GM20000 (cell line): ENCODE measurements at regions not wholly inside any gene's neighbourhood (a gene's known extent, or its start where the extent isn't known, plus 50 kb on each side); places are given as distances from the start of the nearest gene placed in this dataset.

Source experiments
- DNase-seq: peaks from one replicate; pipeline ENCODE4 v3.0.0; 2012; ENCODE audit warnings: low spot score
- TF ChIP-seq, protein P1 (sequence below): IDR thresholded peaks from 2 replicates; pipeline ENCODE4 v1.5.1; 2012; ENCODE audit warnings: mild to moderate bottlenecking, control low read depth; ENCODE audit errors: extremely low read depth, missing control alignments

- DNase-seq, result no peak
- TF ChIP-seq, protein P1, sequence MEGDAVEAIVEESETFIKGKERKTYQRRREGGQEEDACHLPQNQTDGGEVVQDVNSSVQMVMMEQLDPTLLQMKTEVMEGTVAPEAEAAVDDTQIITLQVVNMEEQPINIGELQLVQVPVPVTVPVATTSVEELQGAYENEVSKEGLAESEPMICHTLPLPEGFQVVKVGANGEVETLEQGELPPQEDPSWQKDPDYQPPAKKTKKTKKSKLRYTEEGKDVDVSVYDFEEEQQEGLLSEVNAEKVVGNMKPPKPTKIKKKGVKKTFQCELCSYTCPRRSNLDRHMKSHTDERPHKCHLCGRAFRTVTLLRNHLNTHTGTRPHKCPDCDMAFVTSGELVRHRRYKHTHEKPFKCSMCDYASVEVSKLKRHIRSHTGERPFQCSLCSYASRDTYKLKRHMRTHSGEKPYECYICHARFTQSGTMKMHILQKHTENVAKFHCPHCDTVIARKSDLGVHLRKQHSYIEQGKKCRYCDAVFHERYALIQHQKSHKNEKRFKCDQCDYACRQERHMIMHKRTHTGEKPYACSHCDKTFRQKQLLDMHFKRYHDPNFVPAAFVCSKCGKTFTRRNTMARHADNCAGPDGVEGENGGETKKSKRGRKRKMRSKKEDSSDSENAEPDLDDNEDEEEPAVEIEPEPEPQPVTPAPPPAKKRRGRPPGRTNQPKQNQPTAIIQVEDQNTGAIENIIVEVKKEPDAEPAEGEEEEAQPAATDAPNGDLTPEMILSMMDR, result no peak
Observed at GRCh38 chr2:53303012-53303578, 464.5 kb upstream of the CHAC2 start.

- TF ChIP-seq, protein P1, result no peak
- no peak for DNase-seq
Observed at GRCh38 chr2:53302455-53302854, 465.1 kb upstream of the CHAC2 start.

DNA sequence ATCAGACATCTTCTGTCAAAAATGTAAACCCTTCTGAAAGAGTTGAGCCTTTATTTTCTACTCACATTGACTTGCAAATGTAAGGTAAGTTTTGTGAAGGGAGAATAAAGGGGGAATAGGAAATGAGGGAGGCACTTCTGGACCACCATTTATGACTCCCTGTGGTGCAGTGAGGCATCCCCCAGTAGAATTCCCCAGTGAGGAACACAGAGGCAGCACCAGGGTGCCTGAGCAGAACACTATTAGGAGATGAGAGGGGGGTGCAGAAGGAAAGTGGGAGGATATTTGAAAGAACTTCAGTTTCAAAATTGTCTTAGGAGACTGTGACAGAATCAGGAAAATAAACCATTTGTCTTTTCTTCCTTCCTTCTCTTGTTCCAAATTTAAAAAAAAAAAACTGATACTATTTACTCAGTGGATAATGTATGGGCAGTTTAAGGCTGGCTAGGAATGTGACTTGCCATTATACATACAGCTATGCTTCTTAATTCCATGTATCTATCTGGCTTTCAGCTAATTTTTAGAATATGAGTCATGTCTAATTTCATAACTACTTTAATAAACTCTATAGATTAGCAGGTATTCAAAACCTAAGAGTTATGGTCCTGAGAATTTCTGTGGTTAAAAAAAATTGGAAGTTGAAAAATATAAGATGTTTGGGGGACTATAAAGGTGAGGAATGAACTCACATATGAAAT lies 478.1 kb upstream of the CHAC2 start:
- no peak for DNase-seq
- TF ChIP-seq, protein P1, result no peak

DNA sequence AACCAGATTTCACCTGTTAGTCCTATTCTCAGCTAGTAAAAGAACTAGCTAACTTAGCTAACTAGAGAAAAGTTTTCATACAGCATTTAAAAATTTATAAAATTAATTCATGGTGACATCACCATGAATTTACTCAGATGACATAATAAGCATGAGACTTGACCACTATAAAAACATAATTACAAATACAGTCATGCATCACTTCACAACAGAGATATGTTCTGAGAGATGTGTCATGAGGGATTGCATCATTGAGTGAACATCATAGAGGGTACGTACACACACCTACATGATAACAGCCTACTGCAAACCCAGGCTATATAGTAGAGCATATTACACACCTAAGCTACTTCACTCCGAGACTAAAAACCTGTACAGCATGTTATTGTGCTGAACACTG lies 481.3 kb upstream of the CHAC2 start:
- TF ChIP-seq, protein P1, result no peak
- no peak for DNase-seq

GRCh38 chr2:53275743-53276142 lies 491.9 kb upstream of the CHAC2 start:
- TF ChIP-seq, protein P1, result no peak
- no peak for DNase-seq

- TF ChIP-seq, protein P1, result no peak
- no peak for DNase-seq
Observed at GRCh38 chr2:53268626-53269025, 499.0 kb upstream of the CHAC2 start.

DNA sequence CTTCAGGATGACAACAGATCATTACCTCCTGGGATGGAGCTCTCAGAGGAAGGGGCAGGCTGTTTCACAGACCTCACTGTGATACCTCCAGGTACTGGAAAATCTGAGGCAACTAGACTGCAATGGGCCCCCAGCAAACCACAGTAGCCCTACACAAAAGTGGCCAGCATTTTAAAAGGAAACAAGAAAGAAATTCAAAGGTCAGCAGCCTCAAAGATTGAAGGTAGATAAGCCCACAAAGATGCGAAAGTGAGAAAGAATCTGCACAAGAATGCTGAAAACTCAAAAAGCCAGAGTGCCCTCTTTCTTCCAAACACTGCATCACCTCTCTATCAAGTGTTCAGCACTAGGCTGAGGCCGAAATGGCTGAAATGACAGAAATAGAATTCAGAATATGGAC lies 499.5 kb upstream of the CHAC2 start:
- TF ChIP-seq, protein P1, result no peak

More for the DNA sequence above, 499.5 kb upstream of the CHAC2 start:
- DNase-seq, result no peak
